Fibroblast of lung (primary cell): ENCODE measurements at regions not wholly inside any gene's neighbourhood (a gene's known extent, or its start where the extent isn't known, plus 50 kb on each side); places are given as distances from the start of the nearest gene placed in this dataset.

Experiments
- EZH2 ChIP-seq: IDR thresholded peaks from 2 replicates; pipeline ENCODE4 v1.5.1; 2012; ENCODE audit warnings: low read length, control low read depth, mild to moderate bottlenecking; ENCODE audit errors: missing control alignments
- TF ChIP-seq, protein P1 (sequence below), 2 donors: IDR thresholded peaks in 1 of 2; conservative IDR thresholded peaks in 1 of 2; 1 replicate in 1 of 2; 2 replicates in 1 of 2; pipeline ENCODE4 v1.5.1; 2011 to 2012; ENCODE audit warnings: low read length in 2 of 2, control low read depth in 1 of 2, inconsistent platforms in 1 of 2, low read depth in 1 of 2, mild to moderate bottlenecking in 1 of 2

DNA sequence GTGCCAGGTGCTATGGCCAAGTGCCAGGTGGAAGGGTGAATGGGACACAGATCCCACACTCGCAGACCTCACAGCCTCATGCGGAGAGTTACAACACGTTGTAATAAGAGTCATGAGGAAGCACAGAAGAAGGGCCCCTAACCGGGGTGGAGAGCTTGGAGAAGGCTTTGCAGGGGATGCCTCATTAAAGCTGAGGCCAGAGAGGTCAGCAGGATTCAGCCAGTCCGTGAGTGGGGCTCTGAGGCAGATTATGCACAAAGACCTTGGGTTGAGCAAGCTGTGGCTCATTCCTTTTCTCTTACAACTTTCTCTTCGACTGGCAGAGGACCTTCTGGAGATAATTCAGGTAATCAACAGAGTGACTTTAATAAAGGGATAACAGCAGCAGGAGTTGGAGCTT, 65.3 kb upstream of the SNRK start:
- no peak for TF ChIP-seq EZH2
- TF ChIP-seq, protein P1, sequence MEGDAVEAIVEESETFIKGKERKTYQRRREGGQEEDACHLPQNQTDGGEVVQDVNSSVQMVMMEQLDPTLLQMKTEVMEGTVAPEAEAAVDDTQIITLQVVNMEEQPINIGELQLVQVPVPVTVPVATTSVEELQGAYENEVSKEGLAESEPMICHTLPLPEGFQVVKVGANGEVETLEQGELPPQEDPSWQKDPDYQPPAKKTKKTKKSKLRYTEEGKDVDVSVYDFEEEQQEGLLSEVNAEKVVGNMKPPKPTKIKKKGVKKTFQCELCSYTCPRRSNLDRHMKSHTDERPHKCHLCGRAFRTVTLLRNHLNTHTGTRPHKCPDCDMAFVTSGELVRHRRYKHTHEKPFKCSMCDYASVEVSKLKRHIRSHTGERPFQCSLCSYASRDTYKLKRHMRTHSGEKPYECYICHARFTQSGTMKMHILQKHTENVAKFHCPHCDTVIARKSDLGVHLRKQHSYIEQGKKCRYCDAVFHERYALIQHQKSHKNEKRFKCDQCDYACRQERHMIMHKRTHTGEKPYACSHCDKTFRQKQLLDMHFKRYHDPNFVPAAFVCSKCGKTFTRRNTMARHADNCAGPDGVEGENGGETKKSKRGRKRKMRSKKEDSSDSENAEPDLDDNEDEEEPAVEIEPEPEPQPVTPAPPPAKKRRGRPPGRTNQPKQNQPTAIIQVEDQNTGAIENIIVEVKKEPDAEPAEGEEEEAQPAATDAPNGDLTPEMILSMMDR (conservative IDR thresholded peaks at IDR 0.05 in 1 of 2, IDR thresholded peaks at IDR 0.05 in 1 of 2; ENCODE audit: low read depth in 1 of 2, low read length in 2 of 2) = no peak
